Activated naive CD4-positive, alpha-beta T cell treated with anti-CD3 and anti-CD28 coated beads, Interleukin-2, amount 50 U/mL, for 72 hours (primary cell): ENCODE measurements at regions not wholly inside any gene's neighbourhood (a gene's known extent, or its start where the extent isn't known, plus 50 kb on each side); places are given as distances from the start of the nearest gene placed in this dataset.
A peak's percentile ranks its signal among the peaks of the same experiment; 100 is the strongest.

ENCODE experiments used
- ATAC-seq, 2 donors: fragments of 150-1000 bp; cut with Tn5 transposase; 2 replicates each; pipeline ENCODE4 v1.10.0; 2021; ENCODE audit warnings: mild to moderate bottlenecking in 2 of 2, moderate library complexity in 2 of 2
- DNase-seq, 2 donors: peaks; one replicate each; pipeline ENCODE4 v3.0.0; 2021 to 2022; ENCODE audit warnings: low spot score in 2 of 2
- H3K27ac Mint-ChIP-seq, 2 donors: one replicate each; pipeline ENCODE4 v1.8.0; 2022; ENCODE audit warnings: mild to moderate bottlenecking in 2 of 2, mixed read lengths in 2 of 2
- H3K36me3 Mint-ChIP-seq, 2 donors: one replicate each; pipeline ENCODE4 v1.8.0; 2022; ENCODE audit warnings: mixed read lengths in 2 of 2
- H3K9me3 Mint-ChIP-seq, 2 donors: one replicate each; pipeline ENCODE4 v1.8.0; 2022; ENCODE audit warnings: mixed read lengths in 2 of 2

DNA sequence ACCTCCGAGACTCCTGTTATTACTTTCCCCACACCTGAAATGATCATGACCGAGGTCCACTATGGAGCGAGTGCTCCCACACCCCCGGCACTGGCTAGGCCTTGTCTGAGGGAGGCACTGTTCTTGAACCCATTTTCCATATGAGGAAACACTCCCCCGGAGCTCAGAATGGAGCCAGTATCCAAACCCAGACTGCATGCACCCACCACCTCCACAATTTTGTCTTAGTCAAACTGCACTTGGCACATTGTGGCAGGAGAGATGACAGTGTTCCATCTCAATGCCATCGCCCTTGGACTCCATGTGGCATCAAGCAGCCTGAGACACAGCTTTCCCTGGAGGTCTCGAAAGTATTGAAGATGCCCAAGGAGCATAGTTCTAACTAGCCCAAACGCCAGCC is 154.1 kb downstream of the NUP210 start:
- Mint-ChIP-seq H3K36me3 (no peaks in the 10 kb centered on the region), H3K27ac (no peak overlapping the region), H3K9me3 (no peaks in the 10 kb centered on the region)
- DNase-seq, result no peak
- no peak for ATAC-seq

DNA sequence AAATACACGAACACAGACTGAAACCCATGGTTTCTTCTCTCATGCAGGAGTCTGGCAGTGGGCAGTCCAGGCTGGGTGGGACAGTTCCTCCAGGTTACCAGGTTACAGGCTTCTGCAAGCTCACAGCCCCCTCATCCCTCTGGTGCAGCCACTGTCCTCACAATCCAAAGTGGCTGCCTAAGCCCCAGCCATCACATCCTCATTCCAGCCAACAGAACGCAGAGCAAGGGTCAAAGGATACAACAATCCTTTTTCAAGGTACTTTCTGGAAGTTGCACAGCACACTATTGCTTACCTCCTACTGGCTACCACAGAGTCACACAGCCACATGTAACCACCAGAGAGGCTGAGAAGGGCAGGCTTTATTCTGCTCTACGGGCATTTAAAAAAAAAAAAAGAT is 154.6 kb downstream of the NUP210 start:
- H3K27ac Mint-ChIP-seq, result peak overlapping the region in 1 of 2 donors; percentile 29
- DNase-seq (no peak), ATAC-seq (no peak)
- no peaks in the 10 kb centered on the region for H3K36me3 Mint-ChIP-seq
- no peaks in the 10 kb centered on the region for H3K9me3 Mint-ChIP-seq

DNA sequence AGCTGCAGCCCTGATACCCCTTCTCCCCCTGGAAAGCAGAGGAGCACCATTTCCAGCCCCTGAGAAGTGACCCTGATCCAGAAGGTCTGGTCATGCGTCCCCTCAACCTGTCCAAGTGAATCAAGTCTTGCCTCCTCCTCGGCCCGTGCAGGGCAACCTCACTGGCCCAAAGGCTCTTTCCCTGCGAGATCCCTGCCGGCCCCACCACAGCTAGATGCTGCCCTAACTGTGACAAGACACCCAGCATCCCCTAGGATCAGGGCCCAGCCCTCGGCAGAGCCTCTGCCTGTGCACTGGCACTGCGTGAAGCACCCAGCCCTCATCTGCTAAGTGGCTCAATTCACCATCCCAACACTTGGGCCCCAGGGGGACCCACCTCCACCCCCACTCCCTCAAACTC is 155.1 kb downstream of the NUP210 start:
- ATAC-seq (no peak), DNase-seq (no peak)
- Mint-ChIP-seq H3K9me3 (no peaks in the 10 kb centered on the region), H3K36me3 (no peaks in the 10 kb centered on the region), H3K27ac (no peak overlapping the region)

DNA sequence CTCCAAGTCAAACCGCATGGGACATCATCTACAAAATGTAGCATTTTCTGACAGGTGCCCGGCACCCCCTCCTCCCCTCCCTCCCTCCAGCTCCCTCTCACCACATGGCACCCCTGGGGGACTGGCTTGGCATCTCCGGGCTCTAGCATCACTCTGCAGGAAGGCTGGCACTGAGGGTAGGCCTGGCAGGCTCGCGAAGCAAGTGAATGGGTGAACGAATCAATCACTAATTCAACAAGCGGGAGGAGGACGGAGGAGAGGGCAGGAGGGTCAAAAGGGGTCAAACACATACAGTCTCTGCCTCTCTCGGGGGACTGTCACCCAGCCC is 155.7 kb downstream of the NUP210 start:
- no peak for DNase-seq
- no peak overlapping the region for H3K27ac Mint-ChIP-seq
- ATAC-seq, result no peak
- H3K9me3 Mint-ChIP-seq, result no peaks in the 10 kb centered on the region
- no peaks in the 10 kb centered on the region for H3K36me3 Mint-ChIP-seq

DNA sequence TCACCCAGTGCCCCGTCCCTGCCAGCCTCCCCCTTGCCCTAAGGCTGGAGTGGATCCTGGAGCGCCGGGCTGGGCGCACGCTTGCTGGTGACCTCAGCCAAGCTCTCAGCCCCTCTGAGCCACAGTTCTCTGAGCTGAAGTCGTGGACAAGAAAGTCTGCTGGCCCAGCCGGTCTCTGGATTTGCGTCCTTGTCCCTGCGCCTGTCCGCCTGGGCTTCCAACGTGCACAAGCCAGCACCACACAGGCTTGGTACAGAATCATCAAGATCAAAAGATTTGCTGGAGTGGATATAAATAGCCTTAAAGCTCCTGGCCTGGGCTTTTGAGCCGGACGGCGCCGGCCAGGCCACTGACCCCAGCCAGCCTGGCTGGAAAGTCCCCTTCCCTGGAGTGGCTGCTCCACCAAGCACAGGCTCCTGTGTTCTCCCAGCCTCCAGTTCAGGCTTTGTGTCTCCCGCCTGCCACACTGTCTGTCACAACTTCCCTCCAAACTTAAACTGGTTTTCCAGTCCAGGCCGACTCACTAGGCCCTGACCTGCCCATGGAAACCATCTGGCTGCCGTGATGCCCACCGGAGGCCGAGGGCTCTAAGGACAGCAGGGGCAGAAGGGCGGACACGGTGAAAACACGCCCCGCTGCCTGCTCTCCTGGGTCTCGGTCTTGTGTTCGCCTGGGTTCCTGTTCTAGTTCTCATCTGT is 156.2 kb downstream of the NUP210 start:
- Mint-ChIP-seq H3K27ac (no peak overlapping the region), H3K36me3 (no peaks in the 10 kb centered on the region), H3K9me3 (no peaks in the 10 kb centered on the region)
- DNase-seq (no peak), ATAC-seq (no peak)

DNA sequence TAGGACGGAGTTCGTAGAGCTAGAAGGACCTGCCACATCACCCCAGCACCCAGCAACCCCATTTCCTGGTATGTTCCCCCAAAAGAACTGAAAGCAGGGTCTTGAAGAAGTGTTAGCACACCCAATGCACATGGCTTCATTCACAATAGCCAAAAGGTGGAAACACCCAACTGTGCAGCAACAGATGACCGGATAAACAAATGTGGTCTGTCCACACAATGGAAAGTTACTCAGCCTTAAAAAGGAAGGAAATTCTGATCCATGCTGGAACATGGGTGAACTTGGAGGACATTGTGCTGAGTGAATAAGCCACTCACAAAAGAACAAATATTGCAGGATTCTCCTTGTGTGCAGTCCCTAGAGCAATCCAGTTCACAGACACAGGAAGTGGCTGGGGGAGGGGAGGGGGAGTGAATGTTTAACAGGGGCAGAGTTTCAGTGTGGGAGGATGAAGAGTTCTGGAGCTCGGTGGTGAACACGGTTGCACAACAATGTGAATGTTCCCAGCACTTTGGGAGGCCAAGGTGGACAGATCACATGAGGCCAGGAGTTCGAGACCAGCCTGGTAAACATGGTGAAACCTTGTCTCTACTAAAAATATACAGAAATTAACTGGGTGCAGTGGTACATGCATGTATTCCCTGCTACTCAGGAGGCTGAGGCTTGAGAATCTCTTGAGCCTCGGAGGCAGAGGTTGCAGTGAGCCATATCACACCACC is 157.5 kb downstream of the NUP210 start:
- no peak for DNase-seq
- no peaks in the 10 kb centered on the region for H3K9me3 Mint-ChIP-seq
- ATAC-seq, result no peak

DNA sequence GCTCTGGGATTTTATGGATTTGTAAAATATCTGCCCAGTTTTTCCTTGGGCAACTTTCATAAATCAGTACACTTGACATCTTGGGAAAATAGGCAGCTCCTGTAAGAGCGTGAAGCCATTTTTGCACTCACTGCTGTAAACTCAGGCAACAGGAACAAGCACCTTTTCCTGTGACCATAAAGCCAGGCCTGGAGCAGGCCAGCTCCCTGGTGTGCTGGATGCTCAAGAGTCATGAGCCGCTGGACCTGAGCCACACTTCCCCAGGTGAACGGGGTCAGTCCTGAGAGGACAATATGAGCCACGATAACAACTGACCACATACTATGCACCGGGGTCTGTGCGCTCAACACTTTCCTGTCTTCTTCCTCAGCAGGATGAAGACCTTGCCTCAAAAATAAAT is 158.2 kb downstream of the NUP210 start:
- no peak for ATAC-seq
- Mint-ChIP-seq H3K9me3 (no peaks in the 10 kb centered on the region), H3K36me3 (no peaks in the 10 kb centered on the region), H3K27ac (no peak overlapping the region)
- no peak for DNase-seq

More for the DNA sequence above, 157.5 kb downstream of the NUP210 start:
- H3K36me3 Mint-ChIP-seq, result no peaks in the 10 kb centered on the region
- H3K27ac Mint-ChIP-seq, result peak overlapping the region in 1 of 2 donors; percentile 60

DNA sequence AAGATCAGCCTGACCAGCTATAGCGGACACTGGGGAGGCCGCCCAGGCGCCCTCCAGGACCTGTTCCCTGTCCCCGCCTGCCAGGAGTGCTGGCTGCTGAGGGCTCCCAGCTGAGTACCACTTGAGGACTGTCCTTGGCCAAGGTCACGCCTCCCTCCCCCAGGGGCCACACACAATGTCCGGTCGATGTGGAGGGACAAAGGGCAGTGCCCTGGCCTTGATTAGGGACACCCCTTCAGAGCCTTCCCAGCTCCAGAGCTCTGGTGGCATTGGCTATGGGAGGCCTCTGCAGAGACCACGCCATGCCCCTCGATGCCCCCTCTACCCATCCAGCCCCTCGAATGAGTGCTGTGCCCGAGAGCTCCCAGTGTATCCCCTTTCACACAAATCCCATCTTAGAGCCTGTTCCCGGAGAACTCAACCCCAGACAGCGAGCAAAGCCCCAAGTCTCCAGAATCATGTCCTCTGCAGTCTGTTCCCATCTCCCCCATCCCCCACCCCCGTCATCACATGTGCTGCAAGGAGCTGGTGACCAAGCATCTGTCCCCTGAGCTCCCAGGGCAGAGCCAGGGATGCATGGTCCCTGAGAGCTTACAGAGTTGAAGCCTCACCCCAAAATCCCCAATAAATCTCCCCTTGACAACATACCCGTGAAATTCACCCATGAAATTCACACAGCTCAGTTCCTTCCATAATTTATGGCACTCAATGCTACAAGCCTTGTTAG is 158.9 kb downstream of the NUP210 start:
- ATAC-seq (no peak), DNase-seq (no peak)
- H3K36me3 Mint-ChIP-seq, result no peaks in the 10 kb centered on the region
- H3K9me3 Mint-ChIP-seq, result no peaks in the 10 kb centered on the region
- no peak overlapping the region for H3K27ac Mint-ChIP-seq

DNA sequence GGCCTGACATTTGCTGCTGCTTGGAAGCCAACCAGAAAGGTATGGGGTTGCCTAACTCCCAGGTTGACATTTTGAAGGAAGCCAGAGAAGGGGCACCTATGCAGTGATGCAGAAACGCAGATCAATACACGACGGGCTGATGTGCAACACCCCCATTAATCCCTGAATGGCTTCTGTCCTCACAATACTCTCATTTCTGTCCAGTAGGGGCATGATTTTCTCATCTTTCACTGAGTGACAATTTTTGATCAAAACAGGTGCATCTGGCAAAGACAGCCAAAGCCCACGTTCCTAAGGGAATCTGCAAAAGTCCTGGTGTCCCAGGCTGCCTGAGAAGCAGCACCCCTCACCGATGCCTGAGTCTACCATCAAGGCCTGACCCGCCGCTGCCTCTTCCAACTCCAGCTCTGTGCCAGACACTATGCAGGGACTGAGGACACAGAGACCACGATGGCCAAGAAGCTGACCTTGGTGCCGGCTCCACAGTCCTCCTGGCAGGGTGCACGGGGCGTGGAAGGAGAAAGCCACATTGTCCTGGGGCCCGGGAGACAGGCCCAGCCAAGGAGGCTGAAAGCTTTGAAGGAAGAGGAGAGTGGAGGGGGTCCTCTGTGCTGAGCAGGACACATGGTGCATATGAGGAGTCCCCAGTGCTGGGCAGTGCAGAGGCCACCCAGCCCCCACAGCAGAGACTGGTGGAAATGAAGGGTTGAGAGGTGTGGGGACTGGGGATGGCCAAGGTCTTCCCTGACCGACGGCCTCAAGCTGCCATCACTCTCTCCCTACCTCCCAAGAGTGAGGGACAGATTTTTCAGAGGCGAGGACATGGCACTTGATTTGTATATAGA is 159.6 kb downstream of the NUP210 start:
- no peak for ATAC-seq
- DNase-seq, result no peak
- Mint-ChIP-seq H3K36me3 (no peaks in the 10 kb centered on the region), H3K9me3 (no peaks in the 10 kb centered on the region), H3K27ac (no peak overlapping the region)

DNA sequence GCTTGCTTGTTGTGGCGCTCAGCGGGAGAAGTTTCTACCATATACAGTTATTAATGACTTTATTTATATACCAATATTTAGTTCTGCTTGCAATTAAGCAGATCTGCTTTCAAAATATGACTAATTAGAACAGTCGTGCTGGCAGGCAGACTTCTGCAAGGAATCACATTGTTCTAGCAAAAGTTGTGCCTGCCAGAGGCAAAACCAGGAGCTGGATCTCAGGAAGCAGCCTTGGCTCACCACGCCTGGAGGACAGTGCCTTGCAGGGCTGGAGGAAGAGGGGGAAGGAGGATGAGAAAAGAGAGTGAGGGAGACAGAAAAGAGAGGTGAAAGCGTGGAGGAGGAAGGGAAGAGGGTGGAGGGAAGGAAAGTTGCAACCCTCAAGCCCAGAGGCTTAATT is 160.3 kb downstream of the NUP210 start:
- ATAC-seq, result no peak
- Mint-ChIP-seq H3K36me3 (no peaks in the 10 kb centered on the region), H3K9me3 (no peaks in the 10 kb centered on the region), H3K27ac (no peak overlapping the region)
- DNase-seq, result no peak

DNA sequence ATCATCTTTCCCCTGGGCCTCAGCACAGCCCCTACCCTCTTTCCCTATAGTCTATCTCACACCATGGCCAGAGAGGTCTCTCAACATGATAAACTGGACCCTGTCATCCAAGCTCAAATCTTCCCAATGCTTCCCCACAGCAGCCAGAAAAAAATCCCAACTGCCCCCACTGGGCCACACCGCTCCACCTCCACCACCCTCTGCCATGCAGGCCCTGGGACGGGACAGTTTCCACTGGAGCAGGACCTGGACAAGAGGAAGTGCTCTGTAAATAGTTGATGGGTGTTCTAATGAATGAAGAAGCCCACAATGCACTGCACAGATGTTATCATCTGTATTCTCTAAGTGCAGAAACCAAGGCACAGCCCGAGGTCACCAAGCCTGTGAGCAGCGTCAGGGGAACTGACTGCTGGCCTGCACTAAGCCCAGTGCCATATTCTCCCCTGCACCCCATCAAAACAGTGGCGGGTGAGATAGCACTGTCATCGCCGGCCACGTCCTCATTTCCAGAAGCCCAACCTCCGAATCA is 161.1 kb downstream of the NUP210 start:
- no peak for DNase-seq
- no peak for ATAC-seq
- H3K9me3 Mint-ChIP-seq, result no peaks in the 10 kb centered on the region
- H3K36me3 Mint-ChIP-seq, result no peaks in the 10 kb centered on the region
- H3K27ac Mint-ChIP-seq, result no peak overlapping the region

DNA sequence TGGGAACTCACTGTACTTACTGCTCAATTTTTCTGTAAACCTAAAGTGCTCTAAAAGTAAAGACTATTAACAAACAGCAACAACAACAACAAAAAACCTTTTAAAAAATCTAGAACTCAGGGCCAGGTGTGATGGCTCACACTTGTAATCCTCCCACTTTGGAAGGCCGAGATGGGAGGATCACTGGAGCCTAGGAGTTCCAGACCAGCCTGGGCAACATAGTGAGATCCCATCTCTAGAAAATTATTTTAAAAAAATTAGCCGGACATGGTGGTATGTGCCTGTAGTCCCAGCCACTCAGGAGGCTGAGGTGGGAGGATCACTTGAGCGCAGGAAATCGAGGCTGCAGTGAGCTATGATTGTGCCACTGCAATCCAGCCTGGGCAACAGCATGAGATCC is 161.8 kb downstream of the NUP210 start:
- Mint-ChIP-seq H3K27ac (no peak overlapping the region), H3K9me3 (no peaks in the 10 kb centered on the region), H3K36me3 (no peaks in the 10 kb centered on the region)
- no peak for ATAC-seq
- DNase-seq, result no peak

DNA sequence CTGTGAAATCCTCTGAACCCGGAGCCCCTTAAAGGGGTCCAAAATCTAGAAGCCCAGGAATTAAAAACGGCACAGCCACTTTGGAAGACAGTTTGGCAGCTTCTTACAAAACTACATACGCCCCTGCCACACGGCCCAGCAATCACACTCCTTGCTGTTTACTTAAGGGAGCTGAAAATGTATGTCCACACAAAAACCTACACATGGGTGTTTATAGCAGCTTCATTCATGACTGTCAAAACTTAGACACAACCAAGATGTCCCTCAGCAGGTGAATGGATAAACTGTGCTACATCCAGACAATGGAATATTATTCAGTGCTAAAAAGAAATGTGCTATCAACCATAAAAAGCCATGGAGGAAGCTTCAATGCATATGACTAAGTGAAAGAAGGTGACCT is 162.5 kb downstream of the NUP210 start:
- no peaks in the 10 kb centered on the region for H3K36me3 Mint-ChIP-seq
- DNase-seq, result no peak
- no peak for ATAC-seq
- H3K27ac Mint-ChIP-seq, result no peak overlapping the region
- H3K9me3 Mint-ChIP-seq, result no peaks in the 10 kb centered on the region

DNA sequence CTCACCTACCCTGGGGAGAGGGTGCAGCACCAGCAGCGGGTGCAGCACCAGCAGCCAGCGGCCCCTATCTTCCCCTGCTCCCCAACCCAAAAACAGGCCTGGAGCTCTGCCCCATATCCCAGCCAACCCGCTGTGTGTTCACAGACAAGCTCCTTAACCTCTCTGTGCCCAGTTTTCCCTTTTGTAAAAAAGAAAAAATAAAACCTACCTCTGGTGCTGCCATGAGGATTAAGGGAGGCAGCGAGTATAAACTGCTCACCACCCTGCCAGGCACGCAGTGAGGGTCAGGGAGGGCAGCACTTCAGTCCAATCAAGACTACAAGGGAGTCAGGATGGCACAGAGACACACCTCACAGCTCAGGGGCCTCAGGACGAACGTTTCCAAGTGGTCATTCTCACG is 163.3 kb downstream of the NUP210 start:
- no peak for DNase-seq
- Mint-ChIP-seq H3K9me3 (no peaks in the 10 kb centered on the region), H3K36me3 (no peaks in the 10 kb centered on the region), H3K27ac (no peak overlapping the region)
- ATAC-seq, result no peak

DNA sequence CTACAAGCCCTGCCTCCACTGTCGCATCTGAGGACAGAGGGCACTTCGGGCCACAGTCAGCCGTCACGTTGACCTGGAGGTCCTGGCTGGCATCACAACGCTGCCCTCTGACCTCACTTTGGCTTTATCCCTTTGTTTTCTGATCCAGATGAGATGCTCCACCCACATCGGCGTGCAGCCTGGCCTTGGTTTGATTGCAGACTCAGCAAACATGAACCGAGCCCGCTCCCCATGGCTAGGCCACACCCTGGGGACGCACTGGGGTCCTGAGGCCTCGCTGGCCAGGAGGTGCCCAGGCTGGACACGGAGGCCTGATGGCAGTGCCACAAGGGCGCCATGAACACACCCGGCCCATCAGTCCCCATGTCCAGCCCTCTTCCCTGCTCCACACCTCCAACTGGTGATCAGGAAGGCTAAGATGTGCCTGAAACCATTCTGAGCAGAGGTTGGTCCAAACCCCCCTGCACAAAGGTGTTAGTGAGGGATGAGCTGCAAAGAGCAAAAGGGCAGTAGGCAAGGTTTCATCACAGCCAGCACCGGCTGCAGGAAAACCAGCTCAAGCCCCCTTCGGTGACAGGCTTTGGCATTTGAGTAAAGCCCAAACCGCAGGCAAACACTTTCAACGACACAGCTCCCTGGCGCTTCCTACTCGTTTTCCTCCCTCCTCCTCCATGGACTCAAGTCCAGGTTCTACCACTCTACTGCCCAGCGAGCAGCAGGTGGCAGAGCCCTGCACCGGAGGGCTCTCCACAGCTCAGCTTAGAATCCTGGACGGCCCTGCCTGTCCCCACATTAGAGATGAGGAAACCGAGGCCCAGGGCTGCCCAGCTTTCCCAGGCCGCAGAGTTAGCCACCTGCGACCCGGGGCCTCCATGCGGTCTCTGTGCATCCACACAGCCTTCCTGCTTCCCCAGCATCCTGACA is 165.8 kb downstream of the NUP210 start:
- ATAC-seq (no peak), DNase-seq (no peak)
- H3K27ac Mint-ChIP-seq, result peak overlapping the region in 1 of 2 donors; percentile 81
- no peaks in the 10 kb centered on the region for H3K36me3 Mint-ChIP-seq
- no peaks in the 10 kb centered on the region for H3K9me3 Mint-ChIP-seq
